Fibroblast of villous mesenchyme (primary cell): ENCODE measurements at regions not wholly inside any gene's neighbourhood (a gene's known extent, or its start where the extent isn't known, plus 50 kb on each side); places are given as distances from the start of the nearest gene placed in this dataset.

Source experiments
- DNase-seq: peaks from one replicate; pipeline ENCODE4 v3.0.0-alpha.2; 2010; ENCODE audit warnings: low read depth
- H3K4me3 ChIP-seq: 2 replicates; pipeline ENCODE4 v1.5.1; 2011; ENCODE audit warnings: low read depth, mild to moderate bottlenecking, low read length
- TF ChIP-seq, protein P1 (sequence below): IDR thresholded peaks from 2 replicates; pipeline ENCODE4 v1.5.1; 2012; ENCODE audit warnings: low read depth, mild to moderate bottlenecking, low read length; ENCODE audit not compliant: insufficient read depth

DNA sequence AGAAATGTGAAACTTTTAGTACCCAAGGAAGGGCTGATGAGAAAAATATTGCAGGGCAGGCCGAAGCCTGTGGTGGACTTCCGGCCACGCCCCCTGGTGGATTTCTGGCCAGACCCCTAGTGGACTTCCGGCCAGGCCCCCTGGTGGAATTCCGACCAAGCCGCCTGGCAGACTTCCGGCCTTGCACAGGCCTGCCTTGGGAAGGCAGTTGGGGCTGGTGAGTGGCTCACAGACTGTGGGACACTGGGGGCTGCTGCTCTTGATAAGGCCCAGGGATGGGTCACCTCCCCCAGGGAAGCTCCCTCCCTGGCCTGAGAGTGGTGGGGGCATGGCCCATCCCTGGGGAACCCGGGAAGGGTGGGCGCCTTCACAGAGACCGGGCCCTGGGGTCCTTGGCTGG lies 116.4 kb upstream of the MKI67 start:
- H3K4me3 ChIP-seq: no peak overlapping the region
- TF ChIP-seq, protein P1, sequence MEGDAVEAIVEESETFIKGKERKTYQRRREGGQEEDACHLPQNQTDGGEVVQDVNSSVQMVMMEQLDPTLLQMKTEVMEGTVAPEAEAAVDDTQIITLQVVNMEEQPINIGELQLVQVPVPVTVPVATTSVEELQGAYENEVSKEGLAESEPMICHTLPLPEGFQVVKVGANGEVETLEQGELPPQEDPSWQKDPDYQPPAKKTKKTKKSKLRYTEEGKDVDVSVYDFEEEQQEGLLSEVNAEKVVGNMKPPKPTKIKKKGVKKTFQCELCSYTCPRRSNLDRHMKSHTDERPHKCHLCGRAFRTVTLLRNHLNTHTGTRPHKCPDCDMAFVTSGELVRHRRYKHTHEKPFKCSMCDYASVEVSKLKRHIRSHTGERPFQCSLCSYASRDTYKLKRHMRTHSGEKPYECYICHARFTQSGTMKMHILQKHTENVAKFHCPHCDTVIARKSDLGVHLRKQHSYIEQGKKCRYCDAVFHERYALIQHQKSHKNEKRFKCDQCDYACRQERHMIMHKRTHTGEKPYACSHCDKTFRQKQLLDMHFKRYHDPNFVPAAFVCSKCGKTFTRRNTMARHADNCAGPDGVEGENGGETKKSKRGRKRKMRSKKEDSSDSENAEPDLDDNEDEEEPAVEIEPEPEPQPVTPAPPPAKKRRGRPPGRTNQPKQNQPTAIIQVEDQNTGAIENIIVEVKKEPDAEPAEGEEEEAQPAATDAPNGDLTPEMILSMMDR: no peak
- DNase-seq: no peak

DNA sequence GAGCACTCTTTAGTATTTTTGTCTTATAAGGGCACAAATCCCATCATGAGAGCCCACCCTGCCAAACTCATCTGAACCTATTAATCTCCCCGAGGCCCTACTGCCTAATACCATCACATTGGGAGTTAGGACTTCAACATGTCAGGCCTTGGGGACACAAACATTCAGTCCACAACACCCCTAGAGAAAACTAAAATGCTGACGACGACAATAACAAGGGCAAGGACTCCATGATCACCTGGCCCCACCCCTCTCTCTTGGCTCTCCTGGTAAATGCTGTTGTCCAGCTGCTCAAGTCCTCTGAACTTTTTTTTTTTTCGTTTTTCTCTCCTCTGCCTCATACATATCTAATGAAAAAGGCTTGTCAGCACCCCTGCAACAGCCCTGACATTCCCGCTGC lies 118.8 kb upstream of the MKI67 start:
- no peak for DNase-seq
- TF ChIP-seq, protein P1: no peak
- H3K4me3 ChIP-seq: no peak overlapping the region

DNA sequence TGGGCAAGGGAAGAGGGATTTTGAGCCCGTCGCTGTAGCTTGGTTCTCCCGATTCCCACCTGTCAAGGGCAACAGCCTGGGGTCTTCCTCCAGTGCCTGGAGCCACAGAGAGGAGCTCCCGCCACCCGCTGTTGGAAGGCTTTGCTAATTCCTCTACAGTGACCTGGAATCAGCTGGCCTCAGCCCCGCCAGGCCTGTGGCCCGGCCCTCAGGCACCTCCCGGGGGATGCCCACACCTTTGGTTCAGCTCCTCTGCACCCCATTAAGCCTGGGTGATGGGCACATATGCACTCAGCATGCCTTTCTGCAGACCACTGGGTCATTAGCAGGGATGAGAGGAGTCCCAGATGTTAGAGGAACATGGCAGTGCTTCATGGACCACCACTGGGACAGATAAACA lies 121.4 kb upstream of the MKI67 start:
- no peak overlapping the region for H3K4me3 ChIP-seq
- TF ChIP-seq, protein P1: no peak
- no peak for DNase-seq

DNA sequence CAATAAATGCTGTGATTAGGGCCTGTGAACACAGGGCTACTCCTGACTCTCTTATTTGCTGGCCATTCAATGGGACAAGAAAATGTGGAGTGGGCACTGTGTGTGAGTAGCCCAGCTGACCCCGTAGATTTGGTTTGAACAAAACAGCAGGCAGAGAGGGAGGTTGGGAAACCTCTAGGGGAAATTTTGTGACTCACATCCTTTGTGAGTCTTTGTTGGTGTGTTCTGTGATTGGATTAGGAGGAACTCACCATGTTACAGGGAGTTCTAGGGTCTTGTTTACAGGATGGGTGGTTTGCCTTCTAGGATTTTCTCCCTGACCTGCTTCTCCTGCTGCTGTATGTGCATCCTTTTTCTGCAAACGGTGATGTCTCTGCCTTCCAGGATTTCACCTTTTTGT lies 128.3 kb upstream of the MKI67 start:
- no peak for DNase-seq
- H3K4me3 ChIP-seq: no peak overlapping the region
- TF ChIP-seq, protein P1: no peak

DNA sequence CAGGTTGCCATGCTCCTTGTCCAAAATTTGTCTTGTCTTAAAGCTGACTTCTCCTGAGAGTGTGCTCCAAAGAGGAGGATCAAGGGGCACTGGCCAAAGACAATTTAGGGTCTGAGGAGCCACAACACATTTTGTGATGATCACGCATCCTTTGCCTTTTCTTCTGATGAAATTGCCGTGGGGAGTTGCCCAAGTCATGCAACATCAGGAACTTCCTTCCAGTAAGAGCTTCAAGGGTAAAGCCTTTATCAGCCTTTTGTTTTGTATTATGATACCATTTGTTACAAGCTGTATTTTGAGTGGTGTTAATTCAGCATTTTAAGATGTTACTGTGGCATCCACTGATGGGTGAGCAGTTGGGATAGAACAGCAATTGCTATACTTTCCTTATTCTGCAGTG lies 131.2 kb upstream of the MKI67 start:
- TF ChIP-seq, protein P1: no peak
- no peak overlapping the region for H3K4me3 ChIP-seq
- DNase-seq: no peak

DNA sequence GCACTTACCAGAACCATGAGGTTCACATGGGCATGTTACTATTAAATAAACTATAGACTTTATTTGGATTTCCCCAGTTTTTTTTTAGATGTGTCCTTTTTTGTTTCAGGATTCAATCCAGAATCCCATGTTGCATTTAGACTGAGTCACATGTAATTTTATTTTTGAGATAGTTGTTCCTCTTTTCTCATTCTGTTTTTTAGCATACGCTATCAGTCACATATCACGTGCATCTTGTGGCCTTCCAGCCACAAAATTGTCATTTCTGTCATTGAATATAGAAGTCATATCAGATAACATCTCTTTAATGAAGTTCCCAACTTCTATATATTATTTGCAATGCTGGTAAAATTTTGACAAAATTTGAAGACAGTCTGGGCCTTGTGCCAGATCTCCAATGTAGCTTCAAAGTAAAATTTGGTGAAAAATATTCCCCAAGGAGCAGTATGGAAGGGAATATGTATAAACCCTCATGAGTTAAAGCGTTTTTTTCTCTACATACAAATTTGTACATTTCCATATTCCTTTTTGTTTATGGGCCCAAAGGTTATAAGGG lies 132.3 kb upstream of the MKI67 start:
- no peak for DNase-seq
- TF ChIP-seq, protein P1: no peak
- no peak overlapping the region for H3K4me3 ChIP-seq
